ENCODE measurements at regions not wholly inside any gene's neighbourhood (a gene's known extent, or its start where the extent isn't known, plus 50 kb on each side); places are given as distances from the start of the nearest gene placed in this dataset.

- ATAC-seq (ENCODE audit: low FRiP score) = no peak
- no peak for TF ChIP-seq CTCF (IDR thresholded peaks at IDR 0.05)
- DNase-seq (ENCODE audit: low spot score) = no peak
Observed at GRCh38 chr5:68720884-68721610, 372.8 kb upstream of the SLC30A5 start.

GRCh38 chr5:68722357-68722756, 371.5 kb upstream of the SLC30A5 start:
- DNase-seq (ENCODE audit: low spot score) = no peak
- TF ChIP-seq CTCF (IDR thresholded peaks at IDR 0.05) = no peak
- no peak for ATAC-seq (ENCODE audit: low FRiP score)

DNA sequence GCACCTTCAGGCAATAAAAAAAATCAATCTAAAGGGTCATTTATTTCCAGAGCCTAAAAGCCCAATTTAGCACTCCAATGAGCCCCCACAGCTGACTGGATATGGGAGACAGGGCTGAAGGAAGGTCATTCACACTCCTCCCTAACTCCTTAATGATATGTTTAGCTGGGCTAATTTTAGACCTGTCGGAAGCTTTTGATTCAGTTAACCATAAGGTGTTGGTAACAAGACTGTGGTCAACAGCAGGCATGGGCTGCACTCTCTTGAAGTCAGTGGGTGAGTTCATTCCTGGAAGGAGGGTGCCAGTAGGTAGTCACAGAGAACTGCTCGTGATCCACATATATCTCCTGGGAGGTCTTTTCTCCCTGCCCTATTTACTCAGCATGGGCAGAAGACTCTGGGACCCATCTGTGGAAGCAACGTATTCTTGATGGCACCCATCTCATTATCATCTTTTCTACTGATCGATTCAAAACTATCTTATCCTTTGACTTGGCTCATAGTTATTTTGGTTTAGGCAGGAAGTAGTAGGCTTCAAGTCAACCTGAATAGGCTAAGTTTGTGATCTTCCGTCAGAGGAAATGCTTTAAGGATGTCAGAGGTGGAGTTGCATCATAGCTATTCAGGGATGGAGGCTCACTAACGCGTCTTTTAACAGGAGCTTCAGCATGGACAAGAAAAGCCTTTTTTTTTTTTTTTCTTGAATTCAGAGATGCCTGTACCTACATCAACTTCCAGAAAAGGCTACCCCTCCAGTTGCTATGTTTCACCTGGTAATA, 367.7 kb upstream of the SLC30A5 start:
- TF ChIP-seq CTCF (IDR thresholded peaks at IDR 0.05) = no peak
- DNase-seq (ENCODE audit: low spot score) (no peak), ATAC-seq (ENCODE audit: low FRiP score) (no peak)

- no peak for TF ChIP-seq CTCF (IDR thresholded peaks at IDR 0.05)
- DNase-seq (ENCODE audit: low spot score) = no peak
- no peak for ATAC-seq (ENCODE audit: low FRiP score)
Observed at GRCh38 chr5:68727931-68728330, 365.9 kb upstream of the SLC30A5 start.

DNA sequence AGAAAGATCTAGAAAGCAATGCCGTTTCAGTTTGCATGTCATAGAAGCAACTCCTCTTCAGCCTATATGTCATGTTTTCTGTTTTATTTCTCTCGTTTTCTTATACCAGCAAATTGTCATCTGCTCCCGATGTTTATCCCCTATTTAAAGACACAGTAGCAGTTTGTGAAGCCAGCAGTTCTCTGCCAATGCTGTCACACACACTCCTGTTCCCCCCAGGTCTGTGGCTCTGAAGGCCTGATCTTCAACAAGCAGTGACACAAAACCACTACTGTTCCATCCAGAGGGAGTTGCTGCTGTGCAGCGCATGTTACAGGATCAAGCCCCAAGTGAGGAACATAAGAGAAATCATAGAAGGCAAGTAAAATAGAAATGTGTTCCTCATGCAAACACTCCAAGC, 364.1 kb upstream of the SLC30A5 start:
- no peak for TF ChIP-seq CTCF (IDR thresholded peaks at IDR 0.05)
- DNase-seq (ENCODE audit: low spot score) = no peak
- ATAC-seq (ENCODE audit: low FRiP score) = no peak

- DNase-seq (ENCODE audit: low spot score) = no peak
- TF ChIP-seq CTCF (IDR thresholded peaks at IDR 0.05) = no peak
Observed at GRCh38 chr5:68730220-68730978, 363.4 kb upstream of the SLC30A5 start.

More at GRCh38 chr5:68730220-68730978, 363.4 kb upstream of the SLC30A5 start:
- ATAC-seq (ENCODE audit: low FRiP score) = peak; percentile 88

Data from omental fat pad (tissue), 3 donors.